HG02852 (cell line): ENCODE measurements at regions not wholly inside any gene's neighbourhood (a gene's known extent, or its start where the extent isn't known, plus 50 kb on each side); places are given as distances from the start of the nearest gene placed in this dataset.
A peak's percentile ranks its signal among the peaks of the same experiment; 100 is the strongest.

Experiments
- ATAC-seq: cut with Tn5 transposase; IDR thresholded peaks from one replicate; pipeline ENCODE4 v1.9.1; 2021; ENCODE audit warnings: mild to moderate bottlenecking, moderate library complexity; ENCODE audit not compliant: unreplicated experiment

GRCh38 chr4:26094911-26095310 lies 180.9 kb downstream of the SMIM20 start:
- ATAC-seq = no peak

- ATAC-seq = no peak
Observed at GRCh38 chr4:26099967-26100366, 185.9 kb downstream of the SMIM20 start.

- ATAC-seq = no peak
Observed at GRCh38 chr4:26101011-26101410, 187.0 kb downstream of the SMIM20 start.

GRCh38 chr4:26104056-26104685 lies 190.2 kb downstream of the SMIM20 start:
- peak; percentile 84 for ATAC-seq

- ATAC-seq = no peak
Observed at GRCh38 chr4:26105337-26105736, 191.3 kb downstream of the SMIM20 start.

GRCh38 chr4:26105815-26106699 lies 192.0 kb downstream of the SMIM20 start:
- peak; percentile 57 for ATAC-seq

- ATAC-seq = no peak
Observed at GRCh38 chr4:26106776-26107175, 192.8 kb downstream of the SMIM20 start.

GRCh38 chr4:26108054-26108453 lies 194.0 kb downstream of the SMIM20 start:
- ATAC-seq = no peak

GRCh38 chr4:26110493-26110892 lies 196.5 kb downstream of the SMIM20 start:
- no peak for ATAC-seq

GRCh38 chr4:26113339-26113940 lies 199.4 kb downstream of the SMIM20 start:
- ATAC-seq = no peak

- no peak for ATAC-seq
Observed at GRCh38 chr4:26116057-26116456, 202.0 kb downstream of the SMIM20 start.

- no peak for ATAC-seq
Observed at GRCh38 chr4:26120098-26120825, 200.6 kb upstream of the RBPJ start.

- no peak for ATAC-seq
Observed at GRCh38 chr4:26122690-26123089, 198.1 kb upstream of the RBPJ start.

GRCh38 chr4:26124753-26125321 lies 196.0 kb upstream of the RBPJ start:
- ATAC-seq = no peak

GRCh38 chr4:26126143-26126718 lies 194.6 kb upstream of the RBPJ start:
- ATAC-seq = peak; percentile 47

GRCh38 chr4:26126994-26127393 lies 193.8 kb upstream of the RBPJ start:
- no peak for ATAC-seq

- ATAC-seq = no peak
Observed at GRCh38 chr4:26127851-26128337, 192.9 kb upstream of the RBPJ start.

GRCh38 chr4:26130173-26130572 lies 190.6 kb upstream of the RBPJ start:
- peak; percentile 71 for ATAC-seq

- no peak for ATAC-seq
Observed at GRCh38 chr4:26130841-26131432, 189.9 kb upstream of the RBPJ start.

GRCh38 chr4:26131711-26132110 lies 189.1 kb upstream of the RBPJ start:
- ATAC-seq = peak; percentile 54
